H1 (cell line): ENCODE measurements at regions not wholly inside any gene's neighbourhood (a gene's known extent, or its start where the extent isn't known, plus 50 kb on each side); places are given as distances from the start of the nearest gene placed in this dataset.

Source experiments
- ATF2 ChIP-seq: IDR thresholded peaks from 2 replicates; pipeline ENCODE4 v1.6.1; 2012; ENCODE audit warnings: low read length, inconsistent platforms
- CTCF ChIP-seq, 3 experiments: IDR thresholded peaks; 1 replicate in 2 of 3; 2 replicates in 1 of 3; pipeline versions ENCODE4 v1.5.1 to v1.6.1; 2011; ENCODE audit warnings: low read length in 3 of 3, mild to moderate bottlenecking in 3 of 3, inconsistent platforms in 2 of 3, low read depth in 1 of 3, moderate library complexity in 1 of 3; ENCODE audit not compliant: insufficient read depth in 1 of 3; ENCODE audit errors: control extremely low read depth in 1 of 3
- KDM4A ChIP-seq: IDR thresholded peaks from one replicate; pipeline ENCODE4 v1.7.1; 2012; ENCODE audit warnings: low read depth, mild to moderate bottlenecking, moderate library complexity, low read length, inconsistent platforms; ENCODE audit not compliant: severe bottlenecking
- MAX ChIP-seq: IDR thresholded peaks from 2 replicates; pipeline ENCODE4 v1.6.1; 2012; ENCODE audit warnings: inconsistent platforms
- YY1 ChIP-seq: IDR thresholded peaks from 2 replicates; pipeline ENCODE4 v1.6.1; 2011; ENCODE audit warnings: low read depth, mild to moderate bottlenecking, low read length

- no peak for TF ChIP-seq CTCF (IDR thresholded peaks at IDR 0.05; ENCODE audit: control extremely low read depth in 1 of 3, insufficient read depth in 1 of 3, low read depth in 1 of 3, low read length in 3 of 3)
- no peak for TF ChIP-seq KDM4A
- no peak for TF ChIP-seq YY1
- TF ChIP-seq ATF2: no peak
- TF ChIP-seq MAX: no peak
Observed at GRCh38 chr12:28611449-28611848, 421.2 kb downstream of the CCDC91 start (continued).
